Lower lobe of right lung (tissue), 2 donors: ENCODE measurements at regions not wholly inside any gene's neighbourhood (a gene's known extent, or its start where the extent isn't known, plus 50 kb on each side); places are given as distances from the start of the nearest gene placed in this dataset.

Source experiments
- ATAC-seq, 2 donors: fragments of 200-7000 bp; cut with Tn5 transposase; one replicate each; pipeline ENCODE4 v1.9.1; 2020 to 2022; ENCODE audit warnings: mild to moderate bottlenecking in 2 of 2, moderate library complexity in 2 of 2
- DNase-seq: peaks from one replicate; pipeline ENCODE4 v3.0.0-alpha.2; 2020
- H3K27ac ChIP-seq: fragments of 200-600 bp; one replicate; pipeline ENCODE4 v1.8.0; 2022
- H3K27me3 ChIP-seq: fragments of 200-600 bp; one replicate; pipeline ENCODE4 v1.8.0; 2022; ENCODE audit warnings: low read depth
- H3K36me3 ChIP-seq: fragments of 200-600 bp; one replicate; pipeline ENCODE4 v1.8.0; 2022; ENCODE audit warnings: mild to moderate bottlenecking
- H3K4me1 ChIP-seq: fragments of 200-600 bp; one replicate; pipeline ENCODE4 v1.8.0; 2022
- H3K4me3 ChIP-seq: fragments of 200-600 bp; one replicate; pipeline ENCODE4 v1.8.0; 2022; ENCODE audit warnings: mild to moderate bottlenecking
- H3K9me3 ChIP-seq: fragments of 200-600 bp; one replicate; pipeline ENCODE4 v1.8.0; 2022
- CTCF ChIP-seq: fragments of 200-600 bp; IDR thresholded peaks from one replicate; pipeline ENCODE4 v1.8.0; 2022; ENCODE audit warnings: antibody characterized with exemption, mild to moderate bottlenecking
- intact Hi-C: fragments of 100-400 bp; cut with DNase I; formaldehyde crosslinking; loops from one replicate; pipeline ENCODE4 v1.11.0; 2022
- donor health status: DM: no; HTN: yes; CAD: no; lungs with severe emphysema.

DNA sequence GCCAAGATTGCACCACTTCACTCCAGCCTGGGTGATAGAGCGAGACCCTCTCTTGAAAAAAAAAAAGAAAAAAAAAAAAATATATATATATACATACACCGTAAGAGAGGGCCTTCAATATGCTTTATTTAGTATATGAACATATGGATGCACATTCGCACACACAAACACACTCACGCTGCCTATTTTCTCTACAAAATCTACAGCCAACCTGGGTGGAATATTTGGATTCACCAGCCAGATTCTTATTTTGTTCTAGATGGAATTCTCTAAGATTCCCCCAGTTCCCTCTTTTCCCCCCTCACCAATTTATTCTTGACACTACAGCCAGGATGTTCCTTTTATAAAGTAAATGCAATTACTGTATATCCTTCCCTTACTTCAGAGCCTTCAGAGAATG, 131.6 kb downstream of the TM2D1 start:
- Histone ChIP-seq H3K27ac (no peak overlapping the region), H3K4me1 (no peaks in the 10 kb centered on the region), H3K27me3 (no peaks in the 10 kb centered on the region), H3K36me3 (no peaks in the 10 kb centered on the region), H3K9me3 (no peaks in the 10 kb centered on the region), H3K4me3 (no peak overlapping the region)
- ATAC-seq (no peak), DNase-seq (no peak)
- TF ChIP-seq CTCF = no peak
- intact Hi-C loops = no loop called here

- Histone ChIP-seq H3K36me3 (no peaks in the 10 kb centered on the region), H3K27me3 (no peaks in the 10 kb centered on the region), H3K9me3 (no peaks in the 10 kb centered on the region), H3K27ac (no peak overlapping the region), H3K4me1 (no peaks in the 10 kb centered on the region), H3K4me3 (no peak overlapping the region)
- no peak for TF ChIP-seq CTCF
- intact Hi-C loops = no loop called here
- ATAC-seq = peak in 1 of 2 donors; percentile 50
- no peak for DNase-seq
Measured at GRCh38 chr1:61591351-61591750, 133.6 kb downstream of the TM2D1 start.

DNA sequence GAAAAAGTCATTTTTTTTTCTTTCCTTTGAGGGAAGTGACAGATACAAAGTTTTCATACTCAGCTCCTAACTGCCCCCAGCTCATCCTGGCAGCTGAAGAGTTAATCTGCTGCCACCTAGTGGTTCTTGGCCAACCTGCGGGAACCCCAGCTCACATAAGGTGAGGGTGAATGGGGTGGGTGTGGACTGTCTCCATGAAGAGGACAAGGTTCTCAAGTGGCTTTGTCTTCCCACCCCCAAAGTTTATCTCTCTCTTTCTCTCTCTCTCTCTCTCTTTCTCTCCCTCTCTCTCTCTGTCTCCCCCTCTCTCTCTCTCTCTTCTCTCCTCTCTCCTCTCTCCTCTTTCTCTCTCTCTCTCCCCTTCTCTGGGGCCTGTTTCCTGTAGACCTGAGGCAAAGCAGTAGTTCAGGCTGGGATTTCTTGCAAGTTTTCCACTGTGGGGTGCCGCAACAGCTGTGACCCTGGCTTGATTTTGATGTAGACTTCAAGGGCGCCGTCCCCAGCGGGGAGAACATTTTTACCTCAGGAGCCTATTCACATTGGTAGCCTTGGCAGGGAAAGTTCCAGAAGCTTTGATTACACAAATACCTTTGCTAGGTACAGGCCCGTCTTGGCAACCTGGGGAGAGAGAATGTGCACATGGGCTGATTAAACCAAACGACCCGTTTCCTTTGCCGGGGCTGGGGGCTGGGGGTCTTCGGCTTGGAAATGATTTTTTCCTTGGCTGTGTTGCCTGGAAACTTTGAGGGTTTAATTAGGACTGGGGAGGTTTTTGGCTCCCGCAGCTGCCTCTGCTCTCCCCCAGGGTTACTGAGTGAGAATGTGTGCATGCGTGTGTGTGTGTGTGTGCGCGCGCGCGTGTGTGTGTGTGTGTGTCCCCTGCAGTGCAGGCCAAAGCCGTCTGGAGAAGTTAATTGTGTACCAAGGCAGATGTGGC, 135.9 kb downstream of the TM2D1 start:
- Histone ChIP-seq H3K27ac (no peak overlapping the region), H3K9me3 (no peaks in the 10 kb centered on the region), H3K36me3 (no peaks in the 10 kb centered on the region), H3K4me3 (no peak overlapping the region), H3K4me1 (no peaks in the 10 kb centered on the region), H3K27me3 (no peaks in the 10 kb centered on the region)
- intact Hi-C loops = no loop called here
- ATAC-seq (peak; percentile 62 to 85), DNase-seq (peak; percentile 53)
- peak; percentile 71 for TF ChIP-seq CTCF

DNA sequence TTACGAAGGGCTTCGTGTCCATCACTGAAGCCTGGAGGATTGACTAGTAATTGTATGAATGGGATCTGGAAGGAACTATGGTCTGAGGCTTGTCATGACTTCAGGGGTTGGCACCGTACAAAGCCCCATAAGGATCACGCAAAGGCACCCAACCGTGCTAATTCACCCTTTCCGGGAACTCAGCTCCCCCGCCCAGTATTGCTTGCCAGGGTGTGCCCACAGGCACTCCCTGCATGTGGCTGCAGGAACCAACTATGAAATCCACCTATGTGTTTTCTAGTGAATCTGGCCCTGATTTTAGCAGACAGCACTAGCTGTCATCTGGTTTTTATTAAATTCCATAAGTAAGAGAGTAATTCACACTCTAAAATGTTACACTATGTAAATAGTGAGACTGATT, 139.2 kb downstream of the TM2D1 start:
- Histone ChIP-seq H3K36me3 (no peaks in the 10 kb centered on the region), H3K27ac (no peak overlapping the region), H3K9me3 (no peaks in the 10 kb centered on the region), H3K27me3 (no peaks in the 10 kb centered on the region), H3K4me1 (no peaks in the 10 kb centered on the region), H3K4me3 (no peak overlapping the region)
- DNase-seq = no peak
- intact Hi-C loops = no loop called here
- no peak for ATAC-seq
- no peak for TF ChIP-seq CTCF

GRCh38 chr1:61583703-61584102, 141.2 kb downstream of the TM2D1 start:
- intact Hi-C loops = no loop called here
- TF ChIP-seq CTCF = no peak

More at GRCh38 chr1:61583703-61584102, 141.2 kb downstream of the TM2D1 start:
- ATAC-seq (no peak), DNase-seq (no peak)
- no peak overlapping the region for H3K27ac ChIP-seq
- no peaks in the 10 kb centered on the region for H3K9me3 ChIP-seq
- H3K36me3 ChIP-seq = no peaks in the 10 kb centered on the region
- no peaks in the 10 kb centered on the region for H3K27me3 ChIP-seq
- no peak overlapping the region for H3K4me3 ChIP-seq
- no peaks in the 10 kb centered on the region for H3K4me1 ChIP-seq
